ENCODE measurements at regions not wholly inside any gene's neighbourhood (a gene's known extent, or its start where the extent isn't known, plus 50 kb on each side); places are given as distances from the start of the nearest gene placed in this dataset.

- no peaks in the 10 kb centered on the region for H3K27me3 ChIP-seq (ENCODE audit: insufficient read depth, low read length)
- H3K36me3 ChIP-seq (ENCODE audit: insufficient read depth, low read length), result no peaks in the 10 kb centered on the region
- H3K4me1 Mint-ChIP-seq (ENCODE audit: low read depth, unreplicated experiment), result peaks cover 6% of the 10 kb centered on the region
- H3K27ac Mint-ChIP-seq (ENCODE audit: unreplicated experiment), result peak overlapping the region; percentile 44
- H3K4me1 ChIP-seq (ENCODE audit: insufficient read depth, low read length), result no peaks in the 10 kb centered on the region
- no peaks in the 10 kb centered on the region for H4K20me1 ChIP-seq (ENCODE audit: insufficient read depth, low read length)
- H3K4me3 Mint-ChIP-seq (ENCODE audit: unreplicated experiment), result no peak overlapping the region
- no peak overlapping the region for H3K9ac ChIP-seq (ENCODE audit: low read length)
- peaks cover 2% of the 10 kb centered on the region for H3K9me3 ChIP-seq (ENCODE audit: insufficient read depth, low read depth, low read length)
- TF ChIP-seq EZH2 (IDR thresholded peaks at IDR 0.05; ENCODE audit: insufficient read depth, low read length) (no peak), CTCF (IDR thresholded peaks at IDR 0.05; ENCODE audit: insufficient read depth, low read depth, low read length) (no peak)
- no peaks in the 10 kb centered on the region for H3K9me3 Mint-ChIP-seq (ENCODE audit: unreplicated experiment)
- H3K4me3 ChIP-seq (ENCODE audit: insufficient read depth, low read depth, low read length), result no peak overlapping the region
- no peaks in the 10 kb centered on the region for H3K27me3 Mint-ChIP-seq (ENCODE audit: low read depth, unreplicated experiment)
- H2AFZ ChIP-seq (ENCODE audit: low read depth, low read length), result no peak overlapping the region
- DNase-seq (ENCODE audit: low read depth) (peak; percentile 4), FAIRE-seq (no peak)
- no peak overlapping the region for H3K4me2 ChIP-seq (ENCODE audit: low read length)
- no peaks in the 10 kb centered on the region for H3K36me3 Mint-ChIP-seq (ENCODE audit: low read depth, unreplicated experiment)
- H3K79me2 ChIP-seq (ENCODE audit: insufficient read depth, low read length), result no peaks in the 10 kb centered on the region
- H3K27ac ChIP-seq (ENCODE audit: low read depth, low read length), result no peak overlapping the region
Observed at GRCh38 chr1:208455821-208456220, 211.6 kb upstream of the PLXNA2 start.

GRCh38 chr1:208456487-208456886 lies 212.3 kb upstream of the PLXNA2 start:
- Mint-ChIP-seq H3K27ac (ENCODE audit: unreplicated experiment) (no peak overlapping the region), H3K36me3 (ENCODE audit: low read depth, unreplicated experiment) (no peaks in the 10 kb centered on the region), H3K4me3 (ENCODE audit: unreplicated experiment) (no peak overlapping the region), H3K9me3 (ENCODE audit: unreplicated experiment) (no peaks in the 10 kb centered on the region), H3K27me3 (ENCODE audit: low read depth, unreplicated experiment) (no peaks in the 10 kb centered on the region), H3K4me1 (ENCODE audit: low read depth, unreplicated experiment) (peaks cover 6% of the 10 kb centered on the region)
- Histone ChIP-seq H3K4me1 (ENCODE audit: insufficient read depth, low read length) (no peaks in the 10 kb centered on the region), H3K9ac (ENCODE audit: low read length) (no peak overlapping the region), H3K4me2 (ENCODE audit: low read length) (no peak overlapping the region), H3K27ac (ENCODE audit: low read depth, low read length) (no peak overlapping the region), H3K36me3 (ENCODE audit: insufficient read depth, low read length) (no peaks in the 10 kb centered on the region), H3K4me3 (ENCODE audit: insufficient read depth, low read depth, low read length) (no peak overlapping the region), H2AFZ (ENCODE audit: low read depth, low read length) (no peak overlapping the region), H4K20me1 (ENCODE audit: insufficient read depth, low read length) (no peaks in the 10 kb centered on the region), H3K9me3 (ENCODE audit: insufficient read depth, low read depth, low read length) (no peaks in the 10 kb centered on the region), H3K79me2 (ENCODE audit: insufficient read depth, low read length) (no peaks in the 10 kb centered on the region), H3K27me3 (ENCODE audit: insufficient read depth, low read length) (no peaks in the 10 kb centered on the region)
- no peak for FAIRE-seq
- no peak for DNase-seq (ENCODE audit: low read depth)
- TF ChIP-seq CTCF (IDR thresholded peaks at IDR 0.05; ENCODE audit: insufficient read depth, low read depth, low read length) (no peak), EZH2 (IDR thresholded peaks at IDR 0.05; ENCODE audit: insufficient read depth, low read length) (no peak)

GRCh38 chr1:208460823-208461222 lies 216.6 kb upstream of the PLXNA2 start:
- Mint-ChIP-seq H3K9me3 (ENCODE audit: unreplicated experiment) (peaks cover 2% of the 10 kb centered on the region), H3K27ac (ENCODE audit: unreplicated experiment) (no peak overlapping the region), H3K4me1 (ENCODE audit: low read depth, unreplicated experiment) (peaks cover 3% of the 10 kb centered on the region), H3K27me3 (ENCODE audit: low read depth, unreplicated experiment) (no peaks in the 10 kb centered on the region), H3K4me3 (ENCODE audit: unreplicated experiment) (no peak overlapping the region), H3K36me3 (ENCODE audit: low read depth, unreplicated experiment) (no peaks in the 10 kb centered on the region)
- no peaks in the 10 kb centered on the region for H3K36me3 ChIP-seq (ENCODE audit: insufficient read depth, low read length)
- no peak overlapping the region for H3K9ac ChIP-seq (ENCODE audit: low read length)
- no peak for DNase-seq (ENCODE audit: low read depth)
- no peaks in the 10 kb centered on the region for H4K20me1 ChIP-seq (ENCODE audit: insufficient read depth, low read length)
- H3K9me3 ChIP-seq (ENCODE audit: insufficient read depth, low read depth, low read length), result no peaks in the 10 kb centered on the region
- no peak overlapping the region for H3K4me2 ChIP-seq (ENCODE audit: low read length)
- no peak overlapping the region for H2AFZ ChIP-seq (ENCODE audit: low read depth, low read length)
- H3K27ac ChIP-seq (ENCODE audit: low read depth, low read length), result no peak overlapping the region
- no peak for FAIRE-seq
- H3K4me3 ChIP-seq (ENCODE audit: insufficient read depth, low read depth, low read length), result no peak overlapping the region
- no peaks in the 10 kb centered on the region for H3K27me3 ChIP-seq (ENCODE audit: insufficient read depth, low read length)
- no peaks in the 10 kb centered on the region for H3K4me1 ChIP-seq (ENCODE audit: insufficient read depth, low read length)
- no peaks in the 10 kb centered on the region for H3K79me2 ChIP-seq (ENCODE audit: insufficient read depth, low read length)
- TF ChIP-seq CTCF (IDR thresholded peaks at IDR 0.05; ENCODE audit: insufficient read depth, low read depth, low read length), result no peak
- TF ChIP-seq EZH2 (IDR thresholded peaks at IDR 0.05; ENCODE audit: insufficient read depth, low read length), result no peak
